H9 (cell line): ENCODE measurements at regions not wholly inside any gene's neighbourhood (a gene's known extent, or its start where the extent isn't known, plus 50 kb on each side); places are given as distances from the start of the nearest gene placed in this dataset.

Experiments
- DNase-seq: peaks from one replicate; pipeline ENCODE4 v3.0.0-alpha.2; 2017
- H2AFZ ChIP-seq: one replicate; pipeline ENCODE4 v1.6.1; 2013; ENCODE audit warnings: mild to moderate bottlenecking, low read length, control low read depth, moderate library complexity
- H2AK5ac ChIP-seq: 2 replicates; pipeline ENCODE4 v1.6.1; 2013; ENCODE audit warnings: low read length, control low read depth, mixed read lengths; ENCODE audit not compliant: insufficient read length
- H2BK120ac ChIP-seq: one replicate; pipeline ENCODE4 v1.6.1; 2013; ENCODE audit warnings: low read depth, mild to moderate bottlenecking, low read length, control low read depth, inconsistent platforms; ENCODE audit not compliant: poor library complexity, severe bottlenecking
- H2BK12ac ChIP-seq: 2 replicates; pipeline ENCODE4 v1.6.1; 2013; ENCODE audit warnings: low read length, control low read depth, mixed read lengths, low read depth; ENCODE audit not compliant: insufficient read length
- H2BK15ac ChIP-seq: 2 replicates; pipeline ENCODE4 v1.6.1; 2013; ENCODE audit warnings: low read depth, low read length, control low read depth
- H2BK20ac ChIP-seq: one replicate; pipeline ENCODE4 v1.6.1; 2013; ENCODE audit warnings: low read depth, mild to moderate bottlenecking, low read length, control low read depth, inconsistent platforms; ENCODE audit not compliant: poor library complexity, severe bottlenecking
- H2BK5ac ChIP-seq: 2 replicates; pipeline ENCODE4 v1.6.1; 2013; ENCODE audit warnings: low read length, control low read depth, mixed read lengths; ENCODE audit not compliant: insufficient read length
- H3K14ac ChIP-seq: 2 replicates; pipeline ENCODE4 v1.6.1; 2013; ENCODE audit warnings: low read length, control low read depth; ENCODE audit not compliant: insufficient read depth
- H3K18ac ChIP-seq: 2 replicates; pipeline ENCODE4 v1.6.1; 2013; ENCODE audit warnings: low read depth, mild to moderate bottlenecking, mixed read lengths, low read length, control low read depth; ENCODE audit not compliant: insufficient read length
- H3K23ac ChIP-seq: 2 replicates; pipeline ENCODE4 v1.6.1; 2013; ENCODE audit warnings: low read length, control low read depth, mixed read lengths, low read depth; ENCODE audit not compliant: insufficient read length
- H3K23me2 ChIP-seq: 2 replicates; pipeline ENCODE4 v1.6.1; 2013; ENCODE audit warnings: low read depth, mild to moderate bottlenecking, mixed read lengths, low read length, control low read depth; ENCODE audit not compliant: insufficient read length, poor library complexity, severe bottlenecking
- H3K27ac ChIP-seq: 2 replicates; pipeline ENCODE4 v1.5.1; 2013; ENCODE audit warnings: low read length, control low read depth, mixed read lengths, low read depth; ENCODE audit not compliant: insufficient read length
- H3K27me3 ChIP-seq: 2 replicates; pipeline ENCODE4 v1.6.1; 2013; ENCODE audit warnings: low read length, control low read depth, inconsistent platforms; ENCODE audit not compliant: insufficient read depth
- H3K4ac ChIP-seq: 2 replicates; pipeline ENCODE4 v1.6.1; 2013; ENCODE audit warnings: low read depth, mild to moderate bottlenecking, control low read depth, inconsistent platforms, low read length, moderate library complexity
- H3K4me1 ChIP-seq: 2 replicates; pipeline ENCODE4 v1.6.1; 2013; ENCODE audit warnings: low read length, control low read depth, inconsistent platforms; ENCODE audit not compliant: insufficient read depth
- H3K4me2 ChIP-seq: 2 replicates; pipeline ENCODE4 v1.6.1; 2013; ENCODE audit warnings: low read length, control low read depth, mixed read lengths; ENCODE audit not compliant: insufficient read length, insufficient read depth
- H3K56ac ChIP-seq: 2 replicates; pipeline ENCODE4 v1.6.1; 2013; ENCODE audit warnings: low read depth, mild to moderate bottlenecking, mixed read lengths, low read length, control low read depth; ENCODE audit not compliant: insufficient read length
- H3K79me1 ChIP-seq: 2 replicates; pipeline ENCODE4 v1.6.1; 2013; ENCODE audit warnings: low read depth, mild to moderate bottlenecking, moderate library complexity, low read length, control low read depth, inconsistent platforms; ENCODE audit not compliant: insufficient read depth, poor library complexity, severe bottlenecking
- H3K79me2 ChIP-seq: 2 replicates; pipeline ENCODE4 v1.6.1; 2013; ENCODE audit warnings: low read length, control low read depth, inconsistent platforms; ENCODE audit not compliant: insufficient read depth
- H3K9ac ChIP-seq: 2 replicates; pipeline ENCODE4 v1.6.1; 2013; ENCODE audit warnings: low read length, control low read depth, mixed read lengths; ENCODE audit not compliant: insufficient read length; ENCODE audit errors: extremely low read depth
- H3K9me3 ChIP-seq: one replicate; pipeline ENCODE4 v1.6.1; 2013; ENCODE audit warnings: low read depth, low read length, inconsistent platforms; ENCODE audit not compliant: control insufficient read depth
- H3T11ph ChIP-seq: one replicate; pipeline ENCODE4 v1.6.1; 2013; ENCODE audit warnings: mild to moderate bottlenecking, low read length, control low read depth, inconsistent platforms
- H4K20me1 ChIP-seq: one replicate; pipeline ENCODE4 v1.6.1; 2013; ENCODE audit not compliant: control insufficient read depth, insufficient read length, insufficient read depth
- H4K5ac ChIP-seq: 2 replicates; pipeline ENCODE4 v1.6.1; 2013; ENCODE audit warnings: low read depth, mild to moderate bottlenecking, mixed read lengths, low read length, control low read depth; ENCODE audit not compliant: insufficient read length
- H4K8ac ChIP-seq: replicated peaks from 2 replicates; pipeline ENCODE4 v1.6.1; 2013; ENCODE audit warnings: low read length, control low read depth, mixed read lengths, low read depth; ENCODE audit not compliant: insufficient read length
- H4K91ac ChIP-seq: 2 replicates; pipeline ENCODE4 v1.6.1; 2013; ENCODE audit warnings: low read depth, mild to moderate bottlenecking, moderate library complexity, mixed read lengths, low read length, control low read depth; ENCODE audit not compliant: insufficient read length
- H3K27ac Mint-ChIP-seq, 3 experiments: 2 replicates in 2 of 3; 3 replicates in 1 of 3; pipeline ENCODE4 v1.8.0; 2020 to 2021; ENCODE audit warnings: mixed read lengths in 3 of 3, mild to moderate bottlenecking in 1 of 3, moderate library complexity in 1 of 3
- H3K27me3 Mint-ChIP-seq: 2 replicates; pipeline ENCODE4 v1.8.0; 2021; ENCODE audit warnings: low read depth, mild to moderate bottlenecking, moderate library complexity, mixed read lengths
- H3K36me3 Mint-ChIP-seq, 3 experiments: 2 replicates in 2 of 3; 3 replicates in 1 of 3; pipeline ENCODE4 v1.8.0; 2020 to 2021; ENCODE audit warnings: low read depth in 3 of 3, mixed read lengths in 3 of 3; ENCODE audit not compliant: insufficient read depth in 1 of 3
- H3K4me1 Mint-ChIP-seq, 2 experiments: 2 replicates each; pipeline ENCODE4 v1.8.0; 2020; ENCODE audit warnings: mixed read lengths in 2 of 2
- H3K4me3 Mint-ChIP-seq, 2 experiments: 2 replicates in 1 of 2; 3 replicates in 1 of 2; pipeline ENCODE4 v1.8.0; 2020 to 2021; ENCODE audit warnings: mild to moderate bottlenecking in 2 of 2, mixed read lengths in 2 of 2, moderate library complexity in 1 of 2
- H3K9me3 Mint-ChIP-seq, 2 experiments: 2 replicates in 1 of 2; 3 replicates in 1 of 2; pipeline ENCODE4 v1.8.0; 2020; ENCODE audit warnings: mild to moderate bottlenecking in 2 of 2, mixed read lengths in 2 of 2, moderate library complexity in 1 of 2
- CTCF ChIP-seq: fragments of 200-600 bp; sonication (generic); conservative IDR thresholded peaks from 3 replicates; pipeline ENCODE4 v1.8.0; 2021; ENCODE audit warnings: antibody characterized with exemption, mild to moderate bottlenecking
- WGBS: extraction: QIAGEN DNeasy Blood & Tissue Kit; methylation state at CpG from one replicate; pipeline ENCODE4 v1.1.7; 2013; ENCODE audit warnings: missing lambda C conversion rate, low lambda C conversion rate, mixed read lengths; ENCODE audit not compliant: insufficient read length; ENCODE audit errors: extremely low coverage; 5-methylcytosine and 5-hydroxymethylcytosine counted together

- no peak for TF ChIP-seq CTCF
- no peaks in the 10 kb centered on the region for H3K23me2 ChIP-seq
- H2BK20ac ChIP-seq = no peak overlapping the region
- no peak overlapping the region for H2BK15ac ChIP-seq
- H3K9ac ChIP-seq = no peak overlapping the region
- WGBS = no CpG with 5 or more reads among the region's 10 CpGs
- no peak overlapping the region for H3K27ac ChIP-seq
- H4K5ac ChIP-seq = no peak overlapping the region
- no peak overlapping the region for H3K4ac ChIP-seq
- H3K79me2 ChIP-seq = no peaks in the 10 kb centered on the region
- H3K9me3 ChIP-seq = no peaks in the 10 kb centered on the region
- H4K91ac ChIP-seq = no peak overlapping the region
- H3K14ac ChIP-seq = no peak overlapping the region
- no peak for DNase-seq
- Mint-ChIP-seq H3K9me3 (no peaks in the 10 kb centered on the region), H3K4me3 (no peak overlapping the region), H3K4me1 (peaks cover 36 to 55% of the 10 kb centered on the region in 2 experiments), H3K27me3 (peaks cover 6% of the 10 kb centered on the region; the same call in 1 of the 2 replicates), H3K36me3 (no peaks in the 10 kb centered on the region), H3K27ac (peak overlapping the region in 1 of 3 experiments; percentile 72; a peak in 1 of 7 replicates)
- no peak overlapping the region for H4K8ac ChIP-seq
- no peak overlapping the region for H3K56ac ChIP-seq
- peaks cover 7% of the 10 kb centered on the region; the same call in 1 of the 2 replicates for H3K4me1 ChIP-seq
- no peak overlapping the region for H2AK5ac ChIP-seq
- H3K79me1 ChIP-seq = no peaks in the 10 kb centered on the region
- no peak overlapping the region for H2BK12ac ChIP-seq
- H3K23ac ChIP-seq = no peak overlapping the region
- H3K18ac ChIP-seq = no peak overlapping the region
- H2AFZ ChIP-seq = no peak overlapping the region
- no peaks in the 10 kb centered on the region for H4K20me1 ChIP-seq
- H3T11ph ChIP-seq = no peak overlapping the region
- no peaks in the 10 kb centered on the region for H3K27me3 ChIP-seq
- no peak overlapping the region for H2BK5ac ChIP-seq
- no peak overlapping the region for H2BK120ac ChIP-seq
- H3K4me2 ChIP-seq = no peak overlapping the region
Observed at GRCh38 chr9:90969021-90969675, 167.5 kb downstream of the SYK start.
